Stimulated activated CD8-positive, alpha-beta memory T cell treated with anti-CD3 and anti-CD28 coated beads, Interleukin-15, amount 100 ng/mL, for 48 hours (primary cell): ENCODE measurements at regions not wholly inside any gene's neighbourhood (a gene's known extent, or its start where the extent isn't known, plus 50 kb on each side); places are given as distances from the start of the nearest gene placed in this dataset.
A peak's percentile ranks its signal among the peaks of the same experiment; 100 is the strongest.

Experiments
- DNase-seq, 2 donors: peaks; one replicate each; pipeline ENCODE4 v3.0.0-alpha.2; 2020; ENCODE audit warnings: low read depth in 2 of 2

DNA sequence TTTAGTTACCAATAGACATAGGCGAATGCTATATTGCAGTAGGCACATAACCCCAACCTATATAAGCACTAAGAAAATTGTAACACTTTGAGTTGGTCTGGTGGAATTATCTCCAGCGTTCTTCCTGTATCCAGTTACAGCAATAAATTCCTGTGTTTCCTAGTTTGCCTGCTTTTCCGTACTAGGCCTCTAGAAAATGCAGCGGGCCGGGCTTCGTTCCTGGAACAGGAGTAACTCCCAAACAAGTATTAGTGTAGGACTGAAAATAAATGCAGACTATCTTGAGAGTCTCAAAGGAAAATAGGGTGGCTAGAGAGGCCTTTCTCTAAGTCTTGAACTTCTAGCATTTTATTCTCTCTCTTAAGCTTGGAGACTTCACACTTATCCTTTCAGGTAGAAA lies 159.8 kb downstream of the OR13H1 start:
- DNase-seq, result no peak

DNA sequence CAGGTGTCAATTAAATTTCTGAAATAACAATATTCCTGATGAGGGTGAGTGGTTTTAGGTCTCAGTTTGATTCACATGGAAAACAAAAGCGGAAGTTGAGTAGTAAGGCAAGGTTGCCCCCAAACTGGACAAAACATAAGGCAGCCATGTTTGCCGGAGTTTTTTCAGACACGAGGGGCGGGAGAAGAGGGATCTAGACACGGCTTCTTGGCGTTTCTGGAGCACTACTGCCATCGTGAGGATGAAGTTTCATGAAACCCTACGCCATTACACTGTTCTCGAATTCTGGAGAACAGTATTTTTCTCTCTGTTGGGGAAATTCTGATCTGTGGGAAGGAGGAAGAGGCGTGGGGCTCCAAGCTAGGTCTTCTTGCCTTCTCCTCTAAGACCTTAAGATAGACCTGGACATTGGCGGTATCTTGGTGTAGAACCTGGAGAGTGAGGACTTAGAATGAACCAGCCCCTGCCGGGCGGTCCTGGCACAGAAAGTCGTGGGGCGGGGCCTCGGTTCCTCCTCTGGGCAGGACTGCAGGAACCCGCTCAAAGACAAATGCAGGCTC lies 160.3 kb downstream of the OR13H1 start:
- DNase-seq, result peak in 1 of 2 donors; percentile 66

DNA sequence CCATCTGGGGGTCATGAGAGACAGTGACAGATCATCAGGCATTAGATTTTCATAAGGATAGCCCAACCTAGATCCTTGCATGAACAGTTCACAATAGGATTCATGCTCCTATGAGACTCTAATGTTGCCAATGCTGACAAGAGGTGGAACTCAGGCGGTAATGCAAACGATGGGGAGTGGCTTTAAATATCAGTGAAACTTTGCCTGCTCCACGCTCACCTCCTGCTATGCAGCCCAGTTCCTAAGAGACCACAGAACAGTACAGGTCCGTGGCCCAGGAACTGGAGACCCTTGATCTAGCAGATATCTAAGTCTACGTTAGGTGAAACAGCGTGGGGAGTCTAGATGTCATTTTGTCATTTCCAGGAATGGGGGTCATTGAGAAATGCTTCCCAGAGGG lies 165.7 kb downstream of the OR13H1 start:
- no peak for DNase-seq

DNA sequence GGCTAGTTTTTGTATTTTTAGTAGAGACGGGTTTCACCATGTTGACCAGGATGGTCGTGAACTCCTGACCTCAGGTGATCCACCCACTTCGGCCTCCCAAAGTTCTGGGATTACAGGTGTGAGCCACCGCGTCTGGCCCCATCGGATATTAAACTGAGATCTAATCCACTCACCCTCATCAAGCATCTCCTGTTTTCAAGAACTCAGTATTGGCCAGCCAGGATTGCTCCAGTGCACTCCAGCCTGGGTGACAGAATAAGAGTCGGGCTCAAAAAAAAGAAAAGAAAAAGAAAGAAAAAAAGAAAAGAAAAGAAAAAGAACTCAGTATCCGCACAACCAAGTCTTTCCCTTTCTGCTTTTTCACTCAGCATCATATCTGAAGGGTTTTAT lies 167.6 kb downstream of the OR13H1 start:
- DNase-seq, result no peak

DNA sequence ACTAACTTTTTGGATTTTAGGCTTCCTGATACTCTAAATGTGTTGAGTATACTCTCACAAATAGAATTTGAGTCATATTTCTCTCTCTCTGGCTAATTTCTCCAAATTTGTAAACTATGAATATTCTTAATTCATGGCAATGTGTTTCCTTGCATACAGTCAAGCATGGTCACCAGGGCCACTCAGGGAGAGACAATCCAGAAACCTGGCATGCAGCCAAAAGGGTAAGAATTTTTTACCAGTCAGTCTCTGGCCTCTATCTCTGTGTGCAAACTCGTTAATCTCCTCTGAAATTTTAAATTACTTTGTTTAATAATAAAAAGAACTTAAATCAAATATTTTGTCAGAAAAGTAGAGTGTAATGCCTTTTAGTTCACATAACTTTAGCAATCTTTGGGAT lies 179.8 kb downstream of the OR13H1 start:
- DNase-seq, result no peak

DNA sequence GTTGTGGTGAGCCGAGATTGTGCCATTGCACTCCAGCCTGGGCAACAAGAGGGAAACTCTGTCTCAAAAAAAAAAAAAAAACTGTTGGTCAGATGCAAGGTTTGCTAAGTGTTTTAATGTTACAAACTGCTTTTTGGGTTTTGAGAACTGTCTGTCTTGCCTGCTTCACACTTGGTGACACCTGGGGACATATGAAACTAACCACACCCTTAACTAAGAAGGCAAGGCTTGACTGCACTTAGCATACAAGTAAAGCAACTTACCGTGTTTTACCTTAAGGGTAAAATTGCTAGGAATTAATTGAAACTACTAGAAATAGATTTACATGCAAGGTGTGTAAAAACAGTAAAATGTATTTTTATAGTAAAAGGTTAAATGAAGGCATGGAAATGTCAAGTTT lies 180.4 kb downstream of the OR13H1 start:
- DNase-seq, result no peak

DNA sequence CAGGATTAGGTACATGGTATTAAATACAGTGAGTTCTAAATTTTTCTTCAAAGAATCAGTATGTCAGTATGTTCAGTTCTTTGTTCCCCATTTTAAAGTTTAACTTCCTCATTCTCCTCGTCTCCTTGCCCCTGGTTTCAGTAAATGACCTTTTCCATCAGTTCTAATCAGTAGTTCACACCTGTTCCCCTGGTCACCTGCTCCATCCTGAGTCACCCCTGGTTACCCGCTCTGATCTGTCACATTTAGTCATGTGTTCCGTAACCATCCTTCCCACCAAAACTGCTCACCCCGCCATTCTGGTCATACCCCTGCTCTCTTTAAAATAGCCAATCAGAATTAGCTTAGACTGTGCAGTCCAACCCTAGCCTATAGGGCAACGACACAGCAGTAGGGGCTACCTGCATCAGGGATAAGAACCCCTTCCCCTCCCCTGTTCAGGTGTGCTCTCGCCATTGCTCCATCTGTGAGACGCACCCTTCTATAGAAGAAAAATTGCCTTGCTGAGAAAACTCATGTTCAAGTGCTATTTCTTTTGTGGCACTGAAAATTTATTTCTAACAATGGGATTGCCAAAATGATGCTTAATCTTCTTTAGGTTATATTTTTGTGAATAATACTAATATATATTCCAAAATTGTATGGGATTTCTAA lies 181.3 kb downstream of the OR13H1 start:
- DNase-seq, result no peak

DNA sequence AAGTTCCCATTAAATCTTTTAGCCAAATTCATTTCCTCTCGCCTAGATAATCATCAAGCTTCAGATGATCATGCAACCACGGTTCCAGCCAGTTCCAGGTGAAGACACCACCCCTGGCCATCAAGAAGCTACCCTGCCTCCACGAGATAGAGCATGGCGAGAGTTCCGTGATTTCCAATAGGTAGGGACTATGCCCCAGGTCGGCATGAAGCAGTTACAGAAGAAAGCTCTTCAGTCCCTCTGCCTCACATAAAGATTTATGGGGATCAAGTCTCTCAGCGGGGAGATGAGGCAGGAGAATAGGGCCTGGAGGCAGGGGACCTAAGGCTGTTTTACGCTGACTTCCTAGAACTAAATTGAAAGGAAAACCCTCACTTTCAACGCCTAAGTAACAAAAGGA lies 183.9 kb downstream of the OR13H1 start:
- no peak for DNase-seq

DNA sequence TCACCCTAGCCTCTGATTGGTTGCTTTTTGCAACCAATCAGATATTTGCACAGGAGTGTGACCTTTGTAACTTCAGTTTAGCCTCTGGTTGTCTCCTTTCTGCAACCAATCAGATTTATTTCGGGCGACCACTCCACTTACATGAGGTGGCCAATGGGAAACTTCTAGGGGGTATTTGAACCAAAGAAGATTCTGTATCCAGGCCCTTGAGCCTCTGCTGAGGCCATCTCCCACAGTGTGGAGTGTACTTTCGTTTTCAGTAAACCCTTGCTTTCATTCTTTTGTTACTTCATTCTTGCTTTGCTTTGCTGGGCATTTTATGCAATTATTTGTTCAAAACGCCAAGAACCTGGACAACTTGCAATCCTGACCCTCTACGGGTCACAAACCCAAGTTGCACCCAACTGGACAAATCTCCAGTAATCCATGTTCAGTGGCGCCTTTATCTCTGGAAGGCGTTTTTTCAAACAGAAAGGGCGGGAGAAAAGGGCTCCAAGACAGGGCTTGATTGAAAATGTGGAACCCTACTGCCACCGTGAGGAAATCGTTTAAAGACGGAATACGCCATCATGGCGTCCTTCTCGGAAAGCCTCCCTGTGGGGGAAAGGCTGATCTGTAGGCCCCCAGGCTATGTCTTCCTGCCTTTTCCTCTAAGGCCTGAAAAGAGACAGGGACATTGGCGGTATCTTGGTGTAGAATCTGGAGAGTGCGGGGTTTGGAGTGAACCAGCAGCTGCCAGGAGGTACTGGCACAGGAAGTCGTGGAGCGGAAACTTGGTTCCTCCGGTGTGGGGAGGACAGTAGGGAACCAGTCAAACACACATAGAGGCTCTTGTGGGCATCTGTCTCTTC lies 184.6 kb downstream of the OR13H1 start:
- DNase-seq, result peak in 1 of 2 donors; percentile 42

DNA sequence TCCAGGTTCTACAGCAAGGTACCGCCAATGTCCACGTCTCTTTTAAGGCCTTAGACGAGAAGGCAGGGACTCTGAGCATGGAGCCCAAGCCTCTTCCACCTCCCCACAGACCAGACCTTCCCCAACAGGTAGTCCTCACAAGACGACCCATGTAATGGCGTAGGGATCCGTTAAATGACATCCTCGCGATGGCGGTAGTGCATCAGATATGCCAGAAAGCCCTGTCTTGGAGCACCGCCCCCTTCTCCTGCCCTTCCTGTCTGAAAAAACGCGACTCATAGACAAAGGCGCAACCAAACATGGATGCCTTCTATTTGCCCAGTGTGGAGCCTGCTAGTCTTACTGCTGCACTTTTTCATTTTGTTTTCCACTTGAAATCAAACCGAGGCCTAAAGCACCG lies 185.4 kb downstream of the OR13H1 start:
- DNase-seq, result peak in 1 of 2 donors; percentile 58

DNA sequence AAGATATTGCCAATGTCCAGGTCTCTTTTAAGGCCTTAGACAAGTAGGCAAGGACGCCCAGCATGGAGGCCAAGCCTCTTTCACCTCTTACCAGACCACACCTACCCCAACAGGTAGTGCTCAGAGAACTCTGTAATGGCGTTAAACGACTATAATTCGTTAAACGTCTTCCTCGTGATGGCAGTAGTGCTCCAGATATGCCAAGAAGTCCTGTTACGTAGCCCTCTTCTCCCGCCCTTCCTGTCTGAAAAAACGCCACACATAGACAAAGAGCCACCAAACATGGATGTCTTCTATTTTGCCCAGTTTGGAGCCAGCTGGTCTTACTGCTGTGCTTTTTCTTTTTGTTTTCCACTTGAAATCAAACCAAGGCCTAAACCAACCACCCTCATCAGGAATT lies 190.7 kb downstream of the OR13H1 start:
- peak in 1 of 2 donors; percentile 12 for DNase-seq

DNA sequence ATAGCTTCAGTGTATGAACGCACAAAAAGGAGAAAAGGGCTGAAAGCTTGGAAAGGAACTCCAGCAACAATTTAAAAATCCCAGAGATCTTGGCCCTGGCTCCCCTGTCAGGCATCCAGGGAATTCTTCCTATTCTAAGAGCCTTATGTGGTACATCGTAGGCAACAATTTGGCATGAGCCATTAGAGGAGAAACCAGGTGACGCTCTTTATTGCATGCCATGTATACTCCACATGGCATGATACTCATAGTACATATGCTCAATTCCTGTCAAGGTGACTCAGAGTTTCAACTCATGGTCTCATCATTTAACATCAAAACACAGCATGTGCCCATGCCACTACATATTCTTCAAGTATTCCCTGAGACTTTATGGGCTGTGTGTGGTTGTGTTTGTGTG lies 191.3 kb downstream of the OR13H1 start:
- no peak for DNase-seq

DNA sequence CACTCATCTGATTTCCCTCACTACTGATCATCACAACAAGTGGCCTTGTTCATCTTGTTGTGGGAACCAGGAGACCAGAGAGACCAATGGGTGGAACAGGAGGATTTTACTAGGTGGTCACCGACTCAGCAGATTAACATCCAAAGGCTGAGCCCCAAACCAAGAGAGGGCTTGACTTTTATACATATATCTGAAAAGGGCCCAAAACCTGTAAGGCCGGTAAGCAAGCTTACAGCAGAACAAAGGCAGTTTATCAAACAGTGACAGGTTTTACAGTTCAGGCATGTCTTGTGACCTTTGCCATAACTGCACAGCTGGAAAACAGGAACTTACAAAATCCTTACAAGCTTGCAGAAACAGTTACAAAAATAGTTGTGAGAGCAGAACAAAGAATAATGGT lies 195.9 kb downstream of the OR13H1 start:
- no peak for DNase-seq

DNA sequence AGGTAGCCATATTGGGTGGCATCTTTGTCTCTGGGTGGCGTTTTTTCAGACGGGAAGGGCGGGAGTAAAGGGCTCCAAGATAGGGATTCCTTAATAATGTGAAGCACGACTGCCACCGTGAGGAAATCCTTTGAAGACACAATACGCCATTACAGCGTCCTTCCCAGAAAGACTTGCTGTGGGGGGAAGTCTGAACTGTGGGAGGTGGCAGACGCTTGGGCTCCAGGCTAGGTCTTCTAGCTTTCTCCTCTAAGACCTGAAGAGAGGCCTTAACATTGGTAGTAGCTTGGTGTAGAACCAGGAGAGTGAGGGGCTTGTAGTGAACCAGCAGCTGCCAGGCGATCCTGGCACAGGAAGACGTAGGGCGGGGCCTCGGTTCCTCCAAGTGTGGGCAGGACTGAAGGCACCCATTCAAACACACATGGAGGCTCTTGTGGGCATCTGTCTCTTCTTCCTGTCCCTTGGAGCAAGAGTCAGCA lies 197.3 kb downstream of the OR13H1 start:
- peak in 1 of 2 donors; percentile 38 for DNase-seq

DNA sequence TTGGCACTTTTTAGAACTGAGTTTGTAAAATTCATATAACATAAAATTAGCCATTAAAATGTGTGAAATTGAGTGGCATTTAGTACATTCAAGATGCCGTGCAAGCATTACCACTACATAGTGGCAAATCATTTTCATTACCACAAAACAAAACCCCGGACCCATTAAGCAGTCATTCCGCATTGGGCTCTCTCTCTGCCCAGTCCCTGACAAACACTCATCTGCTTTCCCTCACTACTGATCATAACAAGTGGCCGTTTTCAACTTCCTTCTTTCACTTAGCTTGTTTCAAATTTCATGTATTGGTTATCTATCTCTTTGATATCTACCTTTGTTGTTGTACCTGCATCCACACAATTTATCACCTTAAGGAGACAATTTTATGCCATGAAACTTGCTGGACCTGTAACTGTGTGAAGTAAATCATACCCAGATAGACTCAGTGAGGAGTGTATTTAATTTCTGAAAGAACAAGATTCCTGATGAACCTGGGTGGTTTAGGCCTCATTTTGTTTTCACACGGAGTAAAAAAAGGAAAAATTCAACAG lies 202.1 kb downstream of the OR13H1 start:
- DNase-seq, result no peak

DNA sequence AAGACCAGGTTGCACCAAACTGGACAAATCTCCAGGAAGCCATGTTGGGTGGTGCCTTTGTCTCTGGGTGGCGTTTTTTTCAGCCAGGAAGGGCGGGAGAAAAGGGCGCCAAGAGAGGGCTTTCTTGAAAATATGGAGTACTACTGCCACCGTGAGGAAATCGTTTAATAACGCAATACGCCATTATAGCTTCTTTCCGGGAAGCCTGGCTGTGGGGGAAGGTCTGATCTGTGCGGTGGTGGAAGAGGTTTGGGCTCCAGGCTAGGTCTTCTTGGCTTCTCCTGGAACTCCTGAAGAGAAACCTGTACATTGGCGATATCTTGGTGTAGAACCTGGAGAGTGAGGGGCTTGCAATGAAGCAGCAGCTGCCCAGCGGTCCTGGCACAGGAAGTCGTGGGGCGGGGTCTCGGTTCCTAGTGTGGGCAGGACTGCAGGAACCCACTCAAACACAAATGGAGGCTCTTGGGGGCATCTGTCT lies 202.7 kb downstream of the OR13H1 start:
- DNase-seq, result peak in 1 of 2 donors; percentile 44

DNA sequence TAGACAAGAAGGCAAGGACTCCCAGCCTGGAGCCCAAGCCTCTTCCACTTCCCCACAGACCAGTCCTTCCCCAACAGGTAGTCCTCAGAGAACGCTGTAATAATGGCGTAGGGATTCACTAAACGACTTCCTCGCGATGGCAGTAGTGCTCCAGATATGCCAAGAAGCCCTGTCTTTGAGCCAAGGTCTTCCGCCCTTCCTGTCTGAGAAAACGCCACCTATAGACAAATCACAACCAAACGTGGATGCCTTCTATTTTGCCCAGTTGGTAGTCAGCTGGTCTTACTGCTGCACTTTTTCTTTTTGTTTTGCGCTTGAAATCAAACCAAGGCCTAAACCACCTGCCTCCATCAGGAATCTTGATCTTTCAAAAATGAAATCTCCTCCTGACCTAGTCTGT lies 203.3 kb downstream of the OR13H1 start:
- peak in 1 of 2 donors; percentile 38 for DNase-seq

DNA sequence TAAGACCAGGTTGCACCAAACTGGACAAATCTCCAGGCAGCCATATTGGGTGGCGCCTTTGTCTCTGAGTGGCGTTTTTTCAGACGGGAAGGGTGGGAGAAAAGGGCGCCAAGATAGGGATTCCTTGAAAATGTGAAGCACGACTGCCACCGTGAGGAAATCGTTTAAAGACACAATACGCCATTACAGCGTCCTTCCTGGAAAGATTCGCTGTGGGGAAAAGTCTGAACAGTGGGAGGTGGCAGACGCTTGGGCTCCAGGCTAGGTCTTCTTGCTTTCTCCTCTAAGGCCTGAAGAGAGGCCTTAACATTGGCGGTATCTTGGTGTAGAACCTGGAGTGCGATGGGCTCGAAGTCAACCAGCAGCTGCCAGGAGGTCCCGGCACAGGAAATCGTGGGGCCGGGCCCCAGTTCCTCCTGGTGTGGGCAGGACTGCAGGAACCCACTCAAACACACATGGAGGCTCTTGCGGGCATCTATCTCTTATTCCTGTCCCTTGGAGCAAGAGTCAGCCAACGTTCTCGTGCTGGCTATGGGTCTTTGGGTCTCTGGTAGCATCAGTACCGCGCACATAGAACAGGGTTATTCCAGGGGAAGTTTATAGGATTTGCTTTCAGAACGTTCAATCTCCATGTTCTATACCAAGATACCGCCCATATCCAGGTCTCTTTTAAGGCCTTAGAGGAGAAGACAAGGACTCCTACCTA lies 208.8 kb downstream of the OR13H1 start:
- DNase-seq, result peak in 1 of 2 donors; percentile 42

DNA sequence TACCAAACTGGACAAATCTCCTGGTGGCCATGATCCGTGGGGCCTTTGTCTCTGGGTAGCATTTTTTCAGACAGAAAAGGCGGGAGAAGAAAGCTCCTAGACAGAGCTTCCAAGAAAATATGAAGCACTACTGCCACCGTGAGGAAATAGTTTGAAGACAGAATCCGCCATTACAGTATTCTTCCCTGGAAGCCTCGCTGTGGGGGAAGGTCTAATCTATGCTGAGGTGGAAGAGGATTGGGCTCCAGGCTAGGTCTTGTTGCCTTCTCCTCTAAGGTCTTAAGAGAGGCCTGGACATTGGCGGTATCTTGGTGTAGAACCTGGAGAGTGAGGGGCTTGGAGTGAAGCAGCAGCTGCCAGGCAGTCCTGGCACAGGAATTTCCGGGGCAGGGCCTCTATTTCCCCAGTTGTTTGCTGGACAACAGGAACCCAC lies 218.9 kb downstream of the OR13H1 start:
- no peak for DNase-seq

DNA sequence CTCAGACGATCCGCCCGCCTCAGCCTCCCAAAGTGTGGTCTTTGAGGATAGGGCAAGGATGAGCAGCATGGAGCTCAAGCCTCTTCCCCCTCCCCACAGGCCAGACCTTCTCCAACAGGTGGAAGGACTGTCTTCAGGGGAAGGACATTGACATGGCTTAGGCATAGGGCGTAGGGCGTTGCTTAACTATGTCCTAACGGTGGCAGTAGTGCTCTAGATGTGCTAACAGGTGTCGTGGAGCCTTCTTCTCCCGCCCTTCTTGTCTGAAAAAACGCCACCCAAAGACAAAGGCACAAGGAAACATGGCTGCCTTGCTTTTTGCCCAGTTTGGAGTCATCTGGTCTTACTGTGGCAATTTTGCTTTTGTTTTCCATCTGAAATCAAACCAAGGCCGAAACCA lies 219.8 kb downstream of the OR13H1 start:
- no peak for DNase-seq

DNA sequence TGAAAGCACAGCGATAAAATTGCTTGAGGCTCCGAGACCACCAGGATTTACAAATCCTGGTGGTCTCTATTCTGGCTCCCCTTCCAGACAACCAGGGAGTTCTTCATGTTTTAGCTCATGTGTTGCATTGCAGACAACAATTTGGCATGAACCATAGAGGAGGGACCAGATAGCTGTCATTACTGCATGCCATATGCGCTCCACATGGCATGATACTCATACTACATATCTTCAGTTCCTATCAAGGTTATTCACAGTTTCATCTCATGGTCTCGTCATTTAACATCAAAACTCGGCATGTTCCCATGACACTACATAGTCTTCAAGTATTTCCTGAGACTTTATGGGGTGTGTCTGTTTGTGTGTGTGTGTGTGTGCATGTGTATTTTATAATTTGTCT lies 220.3 kb downstream of the OR13H1 start:
- no peak for DNase-seq
